IMR-90 (cell line): ENCODE measurements at regions not wholly inside any gene's neighbourhood (a gene's known extent, or its start where the extent isn't known, plus 50 kb on each side); places are given as distances from the start of the nearest gene placed in this dataset.

ENCODE experiments used
- CTCF ChIP-seq: conservative IDR thresholded peaks from 2 replicates; pipeline ENCODE4 v1.5.1; 2012; ENCODE audit warnings: mild to moderate bottlenecking, low read depth, low read length, improper control_type of control experiment
- POLR2A ChIP-seq: IDR thresholded peaks from 2 replicates; pipeline ENCODE4 v1.6.1; 2012; ENCODE audit warnings: mild to moderate bottlenecking, low read depth, low read length
- SMC3 ChIP-seq: fragments of 150-350 bp; IDR thresholded peaks from 2 replicates; pipeline ENCODE4 v1.6.1; 2016; ENCODE audit warnings: low read depth, mild to moderate bottlenecking, antibody characterized with exemption, low read length, moderate library complexity
- USF2 ChIP-seq: fragments of 150-350 bp; IDR thresholded peaks from 2 replicates; pipeline ENCODE4 v1.6.1; 2017; ENCODE audit warnings: mild to moderate bottlenecking, antibody characterized with exemption, low read length, low read depth

GRCh38 chr10:3955955-3956617, 171.1 kb upstream of the KLF6 start:
- TF ChIP-seq CTCF = no peak
- TF ChIP-seq POLR2A = no peak
- no peak for TF ChIP-seq USF2
- TF ChIP-seq SMC3 = no peak
